ENCODE measurements at regions not wholly inside any gene's neighbourhood (a gene's known extent, or its start where the extent isn't known, plus 50 kb on each side); places are given as distances from the start of the nearest gene placed in this dataset.

- no peak for TF ChIP-seq POLR2AphosphoS5 (IDR thresholded peaks at IDR 0.05; ENCODE audit: insufficient read depth in 1 of 2, low read depth in 1 of 2)
- TF ChIP-seq POLR2A (IDR thresholded peaks at IDR 0.05): no peak
Observed at GRCh38 chr15:35752134-35752466, 206.1 kb upstream of the DPH6 start.

Data from vagina (tissue), 2 donors.